ENCODE measurements at regions not wholly inside any gene's neighbourhood (a gene's known extent, or its start where the extent isn't known, plus 50 kb on each side); places are given as distances from the start of the nearest gene placed in this dataset.

DNA sequence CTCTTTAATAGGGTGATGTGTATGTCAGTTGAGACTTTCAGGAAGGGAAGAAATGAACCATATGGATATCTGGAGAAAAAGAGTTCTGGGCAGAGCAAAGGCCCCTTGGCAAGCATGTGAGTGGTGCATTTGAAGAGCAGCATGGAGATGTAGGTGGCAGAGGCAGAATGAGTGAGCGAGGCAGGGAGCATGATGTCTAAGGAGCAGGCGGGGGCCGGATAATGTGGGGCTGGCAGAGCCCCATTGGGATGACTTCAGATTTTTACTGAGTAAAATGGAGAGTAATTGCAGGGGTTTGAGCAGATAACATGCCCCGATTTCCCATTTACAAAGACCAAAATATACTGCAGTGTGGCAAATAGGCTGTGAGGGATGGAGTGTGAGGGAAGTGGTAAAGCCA, 52.9 kb upstream of the PLCL2 start:
- TF ChIP-seq, protein P1, sequence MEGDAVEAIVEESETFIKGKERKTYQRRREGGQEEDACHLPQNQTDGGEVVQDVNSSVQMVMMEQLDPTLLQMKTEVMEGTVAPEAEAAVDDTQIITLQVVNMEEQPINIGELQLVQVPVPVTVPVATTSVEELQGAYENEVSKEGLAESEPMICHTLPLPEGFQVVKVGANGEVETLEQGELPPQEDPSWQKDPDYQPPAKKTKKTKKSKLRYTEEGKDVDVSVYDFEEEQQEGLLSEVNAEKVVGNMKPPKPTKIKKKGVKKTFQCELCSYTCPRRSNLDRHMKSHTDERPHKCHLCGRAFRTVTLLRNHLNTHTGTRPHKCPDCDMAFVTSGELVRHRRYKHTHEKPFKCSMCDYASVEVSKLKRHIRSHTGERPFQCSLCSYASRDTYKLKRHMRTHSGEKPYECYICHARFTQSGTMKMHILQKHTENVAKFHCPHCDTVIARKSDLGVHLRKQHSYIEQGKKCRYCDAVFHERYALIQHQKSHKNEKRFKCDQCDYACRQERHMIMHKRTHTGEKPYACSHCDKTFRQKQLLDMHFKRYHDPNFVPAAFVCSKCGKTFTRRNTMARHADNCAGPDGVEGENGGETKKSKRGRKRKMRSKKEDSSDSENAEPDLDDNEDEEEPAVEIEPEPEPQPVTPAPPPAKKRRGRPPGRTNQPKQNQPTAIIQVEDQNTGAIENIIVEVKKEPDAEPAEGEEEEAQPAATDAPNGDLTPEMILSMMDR (IDR thresholded peaks at IDR 0.05; ENCODE audit: low read depth, low read length) = no peak
- no peak for DNase-seq
- Histone ChIP-seq H3K4me1 (no peaks in the 10 kb centered on the region), H3K9me3 (no peaks in the 10 kb centered on the region), H3K36me3 (no peaks in the 10 kb centered on the region), H3K4me3 (ENCODE audit: low read depth, low read length) (no peak overlapping the region), H3K27me3 (no peaks in the 10 kb centered on the region)

DNA sequence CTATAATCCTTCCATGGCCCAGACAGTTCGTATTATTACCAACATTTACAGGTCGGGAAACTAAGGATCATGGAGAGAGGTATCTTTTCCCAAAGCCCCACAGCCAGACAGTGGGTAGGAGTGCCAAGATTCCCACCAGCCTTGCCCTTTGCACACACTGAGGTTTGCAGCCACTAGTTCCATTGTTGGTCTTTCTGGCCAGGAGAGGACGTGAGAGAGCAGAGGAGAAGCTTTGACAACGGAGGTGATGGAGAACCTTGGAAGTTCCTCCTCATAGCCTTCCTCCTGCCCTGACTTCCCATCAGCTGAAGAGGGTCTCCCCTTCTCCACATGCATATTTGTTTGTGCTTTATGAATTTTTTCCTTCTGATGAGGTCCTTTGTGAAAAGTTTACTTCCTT, 50.5 kb upstream of the PLCL2 start:
- DNase-seq = no peak
- Histone ChIP-seq H3K27me3 (no peaks in the 10 kb centered on the region), H3K36me3 (no peaks in the 10 kb centered on the region), H3K4me3 (ENCODE audit: low read depth, low read length) (no peak overlapping the region), H3K4me1 (no peaks in the 10 kb centered on the region), H3K9me3 (no peaks in the 10 kb centered on the region)
- TF ChIP-seq, protein P1 (IDR thresholded peaks at IDR 0.05; ENCODE audit: low read depth, low read length) = no peak

DNA sequence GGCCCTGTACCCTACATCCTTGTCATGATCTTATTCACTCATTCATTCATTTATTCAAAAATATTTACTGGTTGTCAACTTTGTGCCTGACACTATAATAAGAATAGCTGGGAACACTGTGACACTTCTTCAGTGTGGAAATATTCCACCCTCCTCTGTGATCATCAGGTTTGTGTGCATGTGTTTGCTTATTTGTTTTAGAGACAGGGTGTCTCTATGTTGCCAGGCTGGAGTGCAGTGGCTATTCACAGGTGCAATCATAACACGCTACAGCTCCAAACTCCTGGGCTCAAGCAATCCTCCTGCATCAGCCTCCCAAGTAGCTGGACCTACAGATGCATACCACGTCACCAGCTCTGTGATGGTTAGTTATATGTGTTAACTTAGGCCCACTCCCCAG, 50.0 kb upstream of the PLCL2 start:
- Histone ChIP-seq H3K27me3 (no peaks in the 10 kb centered on the region), H3K4me3 (ENCODE audit: low read depth, low read length) (no peak overlapping the region), H3K9me3 (no peaks in the 10 kb centered on the region), H3K36me3 (no peaks in the 10 kb centered on the region), H3K4me1 (no peaks in the 10 kb centered on the region)
- no peak for DNase-seq
- TF ChIP-seq, protein P1 (IDR thresholded peaks at IDR 0.05; ENCODE audit: low read depth, low read length) = no peak

Measured in BE2C (cell line).